GDM1 (cell line): ENCODE measurements at regions not wholly inside any gene's neighbourhood (a gene's known extent, or its start where the extent isn't known, plus 50 kb on each side); places are given as distances from the start of the nearest gene placed in this dataset.
A peak's percentile ranks its signal among the peaks of the same experiment; 100 is the strongest.
"Not testable (repeated sequence)": the region's sequence is repeated elsewhere in the genome, so short reads cannot be mapped to it uniquely, and the experiment has no call there.

ENCODE experiments used
- DNase-seq: peaks from one replicate; lab custom pipeline; 2025; lab: John Stamatoyannopoulos, UW

DNA sequence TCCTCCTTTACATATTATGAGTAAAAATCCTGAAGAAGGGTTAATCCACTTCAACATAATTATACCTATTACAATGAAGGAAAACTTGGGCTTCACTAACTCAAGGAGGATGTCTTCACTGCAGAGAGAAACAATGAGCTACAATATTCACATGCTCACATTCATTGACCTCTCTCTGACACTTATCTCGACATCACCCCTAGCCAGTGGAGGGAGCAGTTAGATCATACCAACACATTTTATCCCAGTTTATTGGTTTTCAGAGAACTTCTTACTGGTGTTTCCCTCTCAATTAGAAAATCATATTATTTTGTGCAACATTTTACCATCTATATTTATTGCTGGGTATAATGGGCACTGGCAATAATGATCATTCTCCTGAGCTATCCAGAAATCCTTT lies 646.5 kb downstream of the TENT5A start:
- DNase-seq = no peak

DNA sequence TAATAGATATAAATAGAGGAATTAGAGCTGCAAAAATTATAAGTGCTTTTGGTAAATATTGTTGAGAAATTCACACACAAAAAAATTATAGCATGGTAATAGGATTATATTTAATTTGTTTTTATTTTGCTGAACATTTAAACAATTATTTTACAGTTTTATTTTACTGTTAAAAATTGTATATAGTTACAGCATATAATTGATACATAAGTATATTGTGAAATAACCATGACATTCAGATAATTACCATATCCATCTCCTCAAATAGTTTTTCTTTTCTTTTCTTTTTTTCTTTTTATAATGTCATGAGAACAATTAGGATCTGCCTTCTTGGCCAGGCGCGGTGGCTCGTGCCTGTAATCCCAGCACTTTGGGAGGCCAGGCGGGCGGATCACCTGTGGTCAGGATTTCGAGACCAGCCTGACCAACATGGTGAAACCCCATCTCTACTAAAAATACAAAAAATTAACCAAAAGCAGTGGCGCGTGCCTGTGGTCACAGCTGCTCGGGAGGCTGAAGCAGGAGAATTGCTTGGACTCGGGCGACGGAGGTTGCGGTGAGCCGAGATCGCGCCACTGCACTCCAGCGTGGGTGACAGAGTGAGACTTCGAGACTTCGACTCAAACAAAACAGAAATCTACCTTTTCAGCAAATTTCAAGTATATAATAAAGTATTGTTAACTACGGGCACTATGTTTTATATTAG lies 654.2 kb downstream of the TENT5A start:
- DNase-seq = no peak

DNA sequence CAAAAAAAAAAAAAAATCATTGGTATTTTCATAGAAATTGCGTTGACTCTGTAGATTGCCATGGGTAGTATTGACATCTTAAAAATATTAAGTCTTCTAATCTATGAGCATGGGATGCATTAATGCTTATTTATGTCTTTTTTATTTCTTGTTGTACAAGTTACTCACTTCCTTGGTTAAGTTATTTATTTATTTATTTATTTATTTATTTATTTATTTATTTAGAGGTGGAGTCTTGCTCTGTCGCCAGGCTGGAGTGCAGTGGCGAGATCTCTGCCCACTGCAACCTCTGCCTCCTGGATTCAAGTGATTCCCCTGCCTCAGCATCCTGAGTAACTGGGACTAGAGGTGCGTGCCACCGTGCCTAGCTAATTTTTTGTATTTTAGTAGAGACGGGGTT lies 656.0 kb downstream of the TENT5A start:
- not testable (repeated sequence) for DNase-seq

DNA sequence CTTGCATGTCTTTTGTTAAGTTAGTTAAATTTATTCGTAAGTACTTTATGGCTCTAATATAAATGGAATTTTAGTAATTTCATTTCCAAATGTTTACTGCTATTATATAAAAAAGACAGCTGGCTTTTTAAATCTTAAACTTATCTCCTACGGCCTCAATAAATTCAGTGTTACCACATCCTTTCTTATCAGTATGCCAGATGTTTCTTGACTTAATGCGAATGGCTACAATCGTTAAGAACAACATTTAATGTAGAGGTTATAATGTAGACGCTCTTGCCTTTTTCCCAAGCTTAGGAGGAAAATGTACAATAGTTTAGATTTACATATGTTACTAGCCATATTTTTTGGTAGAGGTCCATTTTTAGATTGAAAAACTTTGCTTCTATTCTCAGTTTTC lies 659.4 kb downstream of the TENT5A start:
- DNase-seq = no peak

DNA sequence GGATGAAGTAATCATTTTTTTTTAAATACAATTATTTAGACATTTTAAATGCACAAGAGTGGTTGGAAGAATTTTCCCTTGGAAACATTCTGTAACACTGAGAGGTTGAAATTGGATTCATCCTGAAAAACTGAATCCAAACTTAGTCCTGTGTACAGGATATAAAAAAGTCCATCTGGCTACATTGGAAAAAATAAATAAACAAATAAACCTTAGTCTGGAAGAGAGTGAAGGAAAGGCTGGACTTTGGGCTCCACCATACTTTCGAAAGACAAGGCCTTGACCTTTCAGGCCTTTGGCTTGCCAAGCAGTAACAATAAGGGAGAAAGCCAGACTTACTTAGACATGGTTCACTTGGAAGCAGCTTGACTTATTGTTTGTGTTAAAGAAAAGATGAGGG lies 664.3 kb downstream of the TENT5A start:
- no peak for DNase-seq

DNA sequence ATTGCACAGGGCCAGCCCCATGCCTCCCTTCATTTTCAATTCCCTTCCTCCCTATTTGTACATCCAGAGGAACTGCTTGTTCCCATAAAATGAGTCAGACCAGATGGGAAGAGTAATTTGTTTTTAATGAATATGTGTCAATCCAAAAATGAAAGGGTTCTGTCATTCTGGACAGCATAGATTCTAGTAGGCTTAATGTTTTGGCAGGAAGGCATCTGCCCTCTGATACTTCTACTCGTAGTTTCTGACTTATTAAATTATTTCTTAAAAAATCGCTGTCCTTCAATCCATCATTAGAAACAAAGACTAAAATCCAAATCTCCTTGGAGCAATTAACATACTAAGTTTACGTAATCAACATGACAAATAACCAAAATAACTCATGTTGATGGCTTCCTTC lies 665.5 kb downstream of the TENT5A start:
- DNase-seq = no peak

DNA sequence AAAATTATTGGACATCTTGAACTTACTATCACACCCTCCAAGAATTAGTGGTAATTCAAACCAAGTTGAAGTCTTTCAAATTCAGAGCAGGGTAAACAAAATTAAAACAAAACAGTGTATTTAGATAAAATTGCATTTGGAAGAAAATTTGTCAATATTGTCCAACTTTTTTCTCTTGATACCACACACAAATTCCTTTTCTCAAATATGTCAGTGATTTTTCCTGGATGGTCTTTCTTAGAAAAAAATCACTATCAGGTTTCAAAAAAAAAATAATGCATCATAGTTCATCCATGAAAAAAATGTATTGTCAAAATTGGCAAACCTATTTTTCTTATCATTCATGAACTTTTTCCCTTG lies 667.1 kb downstream of the TENT5A start:
- DNase-seq = no peak

DNA sequence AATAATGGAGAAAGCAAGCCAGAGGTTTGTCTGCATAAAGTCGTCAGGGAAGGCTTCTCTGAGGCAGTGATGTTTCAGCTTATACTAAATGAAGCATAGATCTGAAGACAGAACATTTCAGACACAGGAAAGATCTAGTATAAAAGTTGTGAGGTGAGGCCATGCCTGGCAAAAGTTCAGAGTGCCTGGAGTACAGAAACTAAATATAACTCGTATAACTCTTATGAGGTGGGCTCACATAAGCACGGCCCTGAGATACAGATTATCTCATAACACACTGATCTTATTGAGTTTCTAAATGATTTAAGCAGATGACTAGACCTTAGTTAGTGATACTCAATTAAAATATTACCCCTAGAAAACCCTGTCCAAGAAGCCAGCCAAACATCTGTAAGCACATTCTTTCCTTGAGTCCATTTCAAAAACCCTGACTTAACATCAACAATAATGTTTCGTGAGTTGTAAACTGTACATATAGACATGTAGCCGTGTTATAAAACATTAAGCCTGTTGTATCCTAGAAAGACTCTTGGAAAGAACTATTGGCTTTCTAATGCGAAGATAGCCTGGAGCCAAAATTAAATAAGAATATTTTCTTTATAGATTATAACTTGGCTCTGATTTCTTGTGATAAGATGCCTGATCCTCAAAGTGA lies 667.6 kb downstream of the TENT5A start:
- DNase-seq = no peak

DNA sequence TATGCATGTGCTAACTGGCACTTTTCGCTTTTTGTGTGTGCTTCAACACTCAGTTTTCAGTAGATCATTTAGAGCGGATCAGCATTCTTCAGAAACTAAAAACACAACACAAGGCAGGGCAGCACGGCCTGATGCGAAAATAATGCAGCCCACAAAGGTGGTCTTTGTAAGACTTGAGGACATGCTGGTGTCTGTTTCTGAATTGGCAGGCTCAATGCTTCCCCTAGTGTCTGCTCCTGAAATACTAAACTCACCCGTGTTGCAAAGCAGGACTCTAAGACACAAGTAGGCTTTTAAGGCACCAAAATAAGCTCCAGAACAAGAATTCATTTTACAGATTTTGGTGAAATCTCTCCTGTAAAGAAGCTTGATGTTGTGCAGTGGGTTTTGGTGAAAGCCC lies 676.5 kb downstream of the TENT5A start:
- DNase-seq = peak; percentile 1

DNA sequence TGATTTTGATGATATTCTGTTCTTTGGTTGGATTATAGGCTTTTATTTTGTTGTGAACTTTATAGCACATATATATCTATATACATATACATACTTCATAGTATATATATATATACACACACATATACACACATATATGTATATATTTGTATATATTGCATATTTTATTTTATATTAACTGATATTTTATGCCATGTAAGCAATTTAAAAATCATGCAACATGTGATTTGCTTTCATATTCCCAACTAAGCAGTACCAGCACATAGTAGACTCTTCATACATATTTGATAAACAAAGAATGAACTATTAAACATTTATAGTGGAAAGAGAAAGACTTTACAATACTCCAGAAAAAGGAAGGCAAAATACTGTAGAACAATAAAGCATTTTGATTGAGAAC lies 679.2 kb downstream of the TENT5A start:
- no peak for DNase-seq

DNA sequence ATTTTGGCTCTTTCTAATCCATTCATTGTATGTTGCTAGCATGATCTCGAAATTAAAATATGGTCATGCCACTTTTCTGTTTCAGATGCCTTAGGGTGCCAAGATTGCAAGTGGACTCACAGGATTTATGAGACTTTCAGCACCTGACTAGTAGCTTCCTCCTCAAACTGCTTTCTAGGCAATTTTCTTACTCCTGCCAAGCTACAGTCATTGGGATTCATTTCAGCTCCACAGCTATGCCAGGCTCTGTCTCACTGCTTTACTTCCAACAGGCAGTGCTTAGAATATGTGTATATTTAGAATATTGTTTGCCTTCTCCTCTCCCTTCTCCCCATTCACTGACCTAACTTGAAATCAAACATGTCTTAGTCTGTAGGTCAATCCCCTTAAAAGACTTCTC lies 681.4 kb downstream of the TENT5A start:
- DNase-seq = no peak

DNA sequence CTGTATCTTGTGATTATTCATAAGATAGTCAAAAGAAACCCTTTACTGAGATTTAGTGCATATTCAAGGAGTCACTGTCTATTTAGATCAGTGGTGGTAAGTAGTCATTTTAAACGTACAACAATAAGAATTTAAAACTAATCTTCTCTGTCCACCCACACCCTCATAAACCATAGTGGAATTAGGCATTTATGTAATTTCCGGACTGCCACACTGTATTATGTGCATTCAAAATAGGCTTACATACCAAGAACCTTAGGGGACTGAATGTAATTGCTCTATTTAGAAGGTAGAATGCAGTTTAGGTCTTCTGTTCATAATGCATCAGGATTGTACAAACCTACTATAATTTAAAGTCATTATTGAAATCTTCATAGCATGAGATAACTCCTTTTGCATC lies 685.4 kb downstream of the TENT5A start:
- DNase-seq = no peak

DNA sequence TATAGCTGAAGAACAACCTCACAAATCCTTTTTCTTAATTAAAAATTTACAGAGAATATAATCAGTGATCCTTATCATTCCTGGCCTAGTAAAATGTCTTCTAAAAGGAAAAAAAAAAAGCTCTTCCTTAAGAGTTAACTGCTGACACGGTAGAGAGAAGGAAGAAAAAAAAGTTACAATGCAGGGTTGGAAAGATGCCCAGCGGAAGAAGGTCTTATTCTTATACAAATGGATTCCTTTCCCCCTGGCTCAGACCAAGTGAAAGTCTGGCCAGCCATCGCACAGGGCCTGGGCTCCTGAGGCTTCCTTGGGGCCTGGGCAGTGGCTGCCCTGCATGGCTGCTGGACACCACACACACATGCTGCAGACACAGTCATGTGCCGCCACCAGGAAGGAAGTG lies 688.6 kb downstream of the TENT5A start:
- no peak for DNase-seq

DNA sequence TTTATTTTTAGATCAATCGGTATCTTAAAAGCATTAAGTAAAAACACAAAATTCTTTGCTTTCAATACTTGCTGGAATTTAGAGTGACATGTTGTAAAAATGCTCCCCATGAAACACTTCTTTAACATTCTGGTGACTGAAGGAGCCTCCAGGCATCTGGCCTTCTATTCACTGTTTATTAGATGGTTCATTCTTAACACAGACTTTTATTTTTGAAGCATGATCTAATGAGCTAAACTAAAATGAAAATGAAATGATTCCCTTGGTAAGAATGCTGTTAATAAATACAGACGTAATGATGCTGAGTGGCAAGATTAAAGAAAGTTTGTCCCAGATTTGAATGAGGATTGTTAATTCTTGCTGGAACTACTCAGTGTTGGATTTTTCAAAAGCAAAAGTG lies 698.4 kb downstream of the TENT5A start:
- no peak for DNase-seq

DNA sequence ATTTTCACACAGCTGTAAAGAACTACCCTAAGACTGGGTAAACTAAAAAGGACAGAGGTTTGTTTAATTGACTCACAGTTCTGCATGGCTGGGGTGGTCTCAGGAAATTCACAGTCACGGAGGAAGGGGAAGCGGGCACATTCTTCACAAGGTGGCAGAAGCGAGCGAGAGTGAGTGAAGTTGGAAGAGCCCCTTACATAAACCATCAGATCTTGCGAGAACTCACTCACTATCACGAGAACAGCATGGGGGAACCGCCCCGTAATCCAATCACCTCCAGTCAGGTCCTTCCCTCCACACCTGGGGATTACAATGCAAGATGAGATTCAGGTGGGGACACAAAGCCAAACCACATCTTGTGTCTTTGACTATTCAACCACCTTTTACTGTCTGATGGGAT lies 700.5 kb downstream of the TENT5A start:
- DNase-seq = no peak

DNA sequence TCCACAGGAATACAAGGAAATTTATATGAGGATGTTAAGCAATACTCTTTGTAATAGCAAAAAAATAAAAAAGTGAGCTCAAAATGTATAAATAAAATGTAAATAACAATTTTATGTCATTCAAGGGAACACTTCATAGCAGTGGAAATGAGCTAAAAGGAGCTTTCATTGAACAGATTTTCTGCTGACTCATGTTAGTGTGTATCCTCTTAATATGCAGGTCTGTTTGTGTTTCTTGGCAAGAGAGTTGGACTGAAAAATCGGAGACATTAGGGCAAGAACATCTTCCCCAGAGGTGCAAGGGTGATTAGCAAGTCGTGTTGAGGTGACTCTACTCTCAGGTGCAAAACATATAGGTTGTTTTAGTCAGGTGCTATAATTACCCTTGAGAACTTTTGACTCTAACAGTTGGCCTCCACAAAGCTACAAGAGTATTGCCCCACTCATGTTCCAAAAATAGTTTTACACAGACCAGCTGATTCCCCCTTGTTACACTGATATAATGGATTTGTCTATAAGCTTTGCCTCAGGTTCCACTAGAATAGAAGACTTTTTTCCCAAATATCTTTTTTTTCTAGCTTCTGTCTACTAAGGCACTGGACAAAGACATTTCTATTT lies 702.9 kb downstream of the TENT5A start:
- DNase-seq = no peak

DNA sequence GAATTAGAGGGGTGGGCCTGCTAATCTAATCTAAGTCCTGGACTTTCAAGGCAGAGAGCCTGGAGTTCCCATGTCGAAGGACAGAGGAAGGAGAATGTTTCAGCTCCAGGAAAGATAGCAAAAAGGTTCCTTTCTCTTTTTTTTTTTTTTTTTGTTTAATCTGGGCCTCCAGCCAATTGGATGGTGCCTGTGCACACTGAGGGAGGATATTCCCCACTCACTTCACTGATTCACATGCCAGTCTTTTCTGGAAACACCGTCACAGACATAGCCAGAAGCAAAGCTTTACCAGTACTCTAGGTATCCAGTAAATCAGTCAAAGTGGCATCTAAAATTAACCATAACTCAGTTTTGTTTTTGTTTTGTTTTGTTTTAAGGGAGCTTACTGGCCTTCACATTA lies 721.1 kb downstream of the TENT5A start:
- no peak for DNase-seq

DNA sequence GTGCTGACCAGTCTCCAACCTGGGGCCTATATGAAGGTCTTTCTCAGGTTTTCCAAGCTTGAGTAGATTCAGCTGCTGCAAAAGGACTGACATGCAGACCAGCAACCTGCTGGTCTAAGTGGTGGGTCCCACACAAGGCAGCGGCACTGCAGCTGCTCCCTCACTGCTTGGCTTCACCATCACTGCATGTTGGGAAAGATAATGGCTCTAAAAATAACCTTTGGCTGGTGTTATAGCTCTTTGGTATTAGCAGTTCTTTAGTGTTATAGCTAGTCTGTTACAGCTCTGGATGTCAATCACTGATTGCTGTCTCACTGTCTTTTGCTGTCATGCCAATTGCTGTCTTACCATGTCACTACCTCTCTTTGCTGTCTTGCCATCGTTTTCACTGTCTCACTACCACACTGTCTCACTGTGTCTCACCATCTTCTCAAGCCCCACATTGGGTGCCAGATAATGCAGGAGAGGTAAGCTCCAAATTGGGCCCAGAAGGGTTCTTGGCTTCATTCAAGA lies 726.4 kb downstream of the TENT5A start:
- no peak for DNase-seq

DNA sequence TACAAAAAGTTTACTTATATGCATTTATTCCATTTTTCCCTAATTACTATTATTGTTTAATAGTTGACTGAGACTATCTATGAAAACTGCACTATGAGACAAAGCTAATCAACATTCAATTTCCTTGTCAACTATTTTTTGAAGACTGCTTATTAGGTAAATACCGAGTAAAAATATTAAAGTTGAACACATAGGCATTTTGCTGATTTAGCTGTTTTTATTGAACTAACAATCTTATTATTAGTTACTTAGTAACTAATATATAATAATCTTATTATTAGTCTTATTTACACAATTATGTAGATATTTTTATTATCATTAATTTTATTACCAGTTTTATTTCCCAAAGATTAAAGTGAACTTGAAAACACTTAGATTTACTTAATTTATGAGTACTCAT lies 728.8 kb downstream of the TENT5A start:
- DNase-seq = no peak

DNA sequence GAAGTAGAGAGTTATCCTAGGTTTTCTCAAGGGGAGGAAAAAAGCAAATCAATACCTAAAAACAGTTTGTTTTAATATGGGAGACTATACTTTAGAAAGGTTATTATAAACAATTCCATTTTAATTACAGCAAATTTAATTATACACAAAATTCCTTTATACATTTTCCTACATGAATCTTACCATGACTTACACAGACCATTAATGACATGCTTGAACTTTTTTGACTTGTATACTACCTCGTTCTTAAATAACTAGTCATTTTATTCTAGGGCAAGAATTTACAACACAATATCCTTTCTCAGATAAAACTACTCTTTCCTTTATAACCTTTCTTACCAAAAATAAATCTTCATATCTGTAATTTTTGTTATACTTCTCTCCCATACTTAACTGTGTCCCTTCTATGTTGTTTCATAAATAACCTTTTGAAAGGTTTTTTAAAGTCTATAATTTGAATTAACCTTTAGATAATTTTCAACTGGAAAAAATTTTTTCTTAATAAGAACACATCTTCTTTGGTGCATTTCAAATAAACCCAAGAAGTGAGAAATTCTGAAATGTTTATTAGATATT lies 729.4 kb downstream of the TENT5A start:
- no peak for DNase-seq

DNA sequence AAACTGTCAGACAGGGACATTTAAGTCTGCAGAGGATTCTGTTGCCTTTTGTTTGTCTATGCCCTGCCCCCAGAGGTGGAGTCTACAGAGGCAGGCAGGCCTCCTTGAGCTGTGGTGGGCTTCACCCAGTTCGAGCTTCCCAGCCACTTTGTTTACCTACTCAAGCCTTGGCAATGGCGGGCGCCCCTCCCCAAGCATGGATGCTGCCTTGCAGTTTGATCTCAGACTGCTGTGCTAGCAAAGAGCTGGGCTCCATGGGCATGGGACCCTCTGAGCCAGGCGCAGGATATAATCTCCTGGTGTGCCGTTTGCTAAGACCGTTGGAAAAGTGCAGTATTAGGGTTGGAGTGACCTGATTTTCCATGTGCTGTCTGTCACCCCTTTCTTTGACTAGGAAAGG lies 734.9 kb downstream of the TENT5A start:
- DNase-seq = not testable (repeated sequence)

DNA sequence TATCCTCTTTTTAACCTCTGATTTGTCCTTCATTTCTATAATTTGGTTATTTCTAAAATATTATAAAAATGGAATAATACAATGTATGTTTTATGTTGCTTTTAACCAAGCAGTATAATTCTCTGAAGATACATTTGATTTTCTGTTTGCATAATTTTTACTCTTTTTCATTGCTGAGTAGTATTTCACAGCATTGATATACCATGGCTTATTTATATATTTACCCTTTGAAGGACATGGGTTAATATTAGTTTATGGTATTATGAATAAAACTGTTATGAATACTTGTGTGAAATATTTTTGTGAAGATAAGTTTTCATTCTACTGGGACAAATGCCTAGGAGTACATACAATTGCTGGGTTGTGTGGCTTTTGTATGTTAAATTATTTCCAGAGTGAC lies 748.6 kb downstream of the TENT5A start:
- no peak for DNase-seq

DNA sequence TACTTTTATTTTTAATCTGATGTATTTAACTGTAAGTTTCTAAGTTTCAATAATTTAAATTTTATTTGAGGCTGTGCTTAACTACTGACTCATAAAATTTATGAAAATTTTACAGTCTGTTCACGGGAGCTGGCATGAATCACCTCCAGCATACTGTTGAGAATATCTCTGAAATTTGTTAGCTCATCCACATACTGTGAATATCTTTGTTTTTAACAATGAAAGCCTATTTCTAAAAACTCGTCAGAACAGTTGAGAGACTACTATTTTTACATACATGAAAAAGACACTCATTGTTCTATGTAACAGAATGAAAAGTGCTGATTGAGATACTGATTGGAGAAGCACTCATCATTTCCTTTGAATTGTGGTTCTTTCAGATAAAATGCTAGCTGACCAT lies 749.3 kb downstream of the TENT5A start:
- no peak for DNase-seq
